Common myeloid progenitor, CD34-positive (primary cell): ENCODE measurements at regions not wholly inside any gene's neighbourhood (a gene's known extent, or its start where the extent isn't known, plus 50 kb on each side); places are given as distances from the start of the nearest gene placed in this dataset.

Experiments used
- CTCF ChIA-PET: fragments of 350-600 bp; sonication (Branson Sonifier 250); formaldehyde crosslinking; loops from one replicate; lab custom pipeline; 2021; ENCODE audit warnings: antibody characterized with exemption; lab: Charles Lee
- POLR2A ChIA-PET: fragments of 350-600 bp; sonication (Branson Sonifier 250); formaldehyde crosslinking; loops from one replicate; lab custom pipeline; 2021; ENCODE audit warnings: antibody characterized with exemption; lab: Charles Lee
- DNase-seq, 3 donors: peaks; one replicate each; pipeline versions ENCODE4 v3.0.0 to v3.0.0-alpha.2; 2013
- H3K27ac ChIP-seq, 2 experiments: 1 replicate in 1 of 2; 2 replicates in 1 of 2; pipeline ENCODE4 v1.7.0; 2013; ENCODE audit warnings: inconsistent platforms in 2 of 2, low read length in 2 of 2, mild to moderate bottlenecking in 2 of 2, low read depth in 1 of 2, moderate library complexity in 1 of 2; ENCODE audit not compliant: severe bottlenecking in 2 of 2, insufficient read depth in 1 of 2, poor library complexity in 1 of 2
- H3K27me3 ChIP-seq, 5 experiments: replicated peaks in 2 of 5; 1 replicate in 3 of 5; 2 replicates in 2 of 5; pipeline versions ENCODE4 v1.6.1 to v1.7.0; 2013; ENCODE audit warnings: low read length in 4 of 5, mild to moderate bottlenecking in 2 of 5, moderate library complexity in 2 of 5, inconsistent platforms in 1 of 5; ENCODE audit not compliant: insufficient read depth in 5 of 5, control insufficient read depth in 4 of 5
- H3K36me3 ChIP-seq, 4 experiments: 1 replicate in 2 of 4; 2 replicates in 2 of 4; pipeline versions ENCODE4 v1.6.1 to v1.7.0; 2013; ENCODE audit warnings: low read length in 3 of 4, control low read depth in 1 of 4, mild to moderate bottlenecking in 1 of 4; ENCODE audit not compliant: control insufficient read depth in 4 of 4, insufficient read depth in 4 of 4
- H3K4me1 ChIP-seq, 4 experiments: 1 replicate in 3 of 4; 2 replicates in 1 of 4; pipeline versions ENCODE4 v1.6.1 to v1.7.1; 2013; ENCODE audit warnings: low read length in 3 of 4, mild to moderate bottlenecking in 3 of 4, control low read depth in 1 of 4, inconsistent platforms in 1 of 4, moderate library complexity in 1 of 4; ENCODE audit not compliant: control insufficient read depth in 4 of 4, insufficient read depth in 4 of 4; ENCODE audit errors: control extremely low read depth in 1 of 4
- H3K4me3 ChIP-seq, 7 experiments: 1 replicate in 4 of 7; 2 replicates in 3 of 7; pipeline versions ENCODE4 v1.5.1 to v1.7.0; 2013; ENCODE audit warnings: mild to moderate bottlenecking in 7 of 7, low read length in 6 of 7, moderate library complexity in 6 of 7, inconsistent platforms in 2 of 7, low read depth in 2 of 7, control low read depth in 1 of 7; ENCODE audit not compliant: insufficient read depth in 4 of 7, control insufficient read depth in 1 of 7; ENCODE audit errors: extremely low read depth in 1 of 7
- H3K9me3 ChIP-seq, 5 experiments: 1 replicate in 4 of 5; 2 replicates in 1 of 5; pipeline versions ENCODE4 v1.6.1 to v1.7.1; 2013; ENCODE audit warnings: low read length in 4 of 5, mild to moderate bottlenecking in 2 of 5, inconsistent platforms in 1 of 5, low read depth in 1 of 5, moderate library complexity in 1 of 5; ENCODE audit not compliant: control insufficient read depth in 4 of 5, insufficient read depth in 2 of 5; ENCODE audit errors: control extremely low read depth in 1 of 5
- WGBS: methylation state at CpG from one replicate; pipeline ENCODE4 v1.1.5; 2013; ENCODE audit not compliant: insufficient coverage; 5-methylcytosine and 5-hydroxymethylcytosine counted together

- Histone ChIP-seq H3K36me3 (no peaks in the 10 kb centered on the region), H3K27ac (no peak overlapping the region), H3K27me3 (no peaks in the 10 kb centered on the region), H3K4me3 (no peak overlapping the region), H3K9me3 (no peaks in the 10 kb centered on the region), H3K4me1 (no peaks in the 10 kb centered on the region)
- WGBS: 89% methylated on average over 1 of the region's 2 CpGs
- no peak for DNase-seq
- POLR2A ChIA-PET: no interaction called here
- CTCF ChIA-PET: no interaction called here
Observed at GRCh38 chr5:119789406-119790117, 160.2 kb downstream of the FAM170A start.

- Histone ChIP-seq H3K4me3 (no peak overlapping the region), H3K9me3 (no peaks in the 10 kb centered on the region), H3K4me1 (no peaks in the 10 kb centered on the region), H3K36me3 (no peaks in the 10 kb centered on the region), H3K27ac (no peak overlapping the region), H3K27me3 (no peaks in the 10 kb centered on the region)
- 62% methylated on average over 3 of the region's 5 CpGs for WGBS
- POLR2A ChIA-PET: no interaction called here
- DNase-seq: no peak
- CTCF ChIA-PET: no interaction called here
Observed at GRCh38 chr5:119792161-119792799, 162.9 kb downstream of the FAM170A start.

- Histone ChIP-seq H3K9me3 (no peaks in the 10 kb centered on the region), H3K4me1 (no peaks in the 10 kb centered on the region), H3K27ac (no peak overlapping the region), H3K27me3 (no peaks in the 10 kb centered on the region), H3K4me3 (no peak overlapping the region), H3K36me3 (no peaks in the 10 kb centered on the region)
- no peak for DNase-seq
- ChIA-PET CTCF (no interaction called here), POLR2A (no interaction called here)
- 83% methylated on average over 2 of the region's 2 CpGs for WGBS
Observed at GRCh38 chr5:119795768-119796167, 166.4 kb downstream of the FAM170A start.

DNA sequence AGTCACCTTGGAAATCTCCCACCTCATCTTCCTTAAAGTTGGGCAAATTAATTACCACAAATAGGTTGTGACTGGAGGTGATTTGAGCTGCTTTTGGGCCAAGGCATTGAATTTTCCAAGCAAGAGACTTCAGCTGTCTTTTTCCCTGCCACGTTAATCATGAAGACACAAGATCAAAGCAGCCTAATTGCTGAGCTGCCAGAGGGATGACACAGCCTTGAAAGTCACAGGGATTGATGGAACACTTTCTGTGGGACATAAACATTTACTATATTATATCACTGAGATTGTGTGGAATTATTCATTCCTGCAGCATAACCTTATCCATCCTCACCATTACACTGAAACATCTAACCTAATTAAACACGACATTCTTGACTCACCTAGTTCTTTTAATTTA lies 172.2 kb downstream of the FAM170A start:
- Histone ChIP-seq H3K9me3 (no peaks in the 10 kb centered on the region), H3K4me1 (no peaks in the 10 kb centered on the region), H3K4me3 (no peak overlapping the region), H3K27me3 (no peaks in the 10 kb centered on the region), H3K36me3 (no peaks in the 10 kb centered on the region), H3K27ac (no peak overlapping the region)
- CTCF ChIA-PET: no interaction called here
- POLR2A ChIA-PET: no interaction called here
- no peak for DNase-seq
- 100% methylated on average over 1 of the region's 2 CpGs for WGBS

GRCh38 chr5:119808024-119808423 lies 178.7 kb downstream of the FAM170A start:
- Histone ChIP-seq H3K4me3 (no peak overlapping the region), H3K36me3 (no peaks in the 10 kb centered on the region), H3K4me1 (no peaks in the 10 kb centered on the region), H3K27ac (no peak overlapping the region), H3K9me3 (peaks cover 0 to 8% (median 0%) of the 10 kb centered on the region in 5 experiments), H3K27me3 (no peaks in the 10 kb centered on the region)
- CTCF ChIA-PET: no interaction called here
- no peak for DNase-seq
- WGBS: 60% methylated on average over 1 of the region's 2 CpGs
- POLR2A ChIA-PET: no interaction called here

- POLR2A ChIA-PET: no interaction called here
- Histone ChIP-seq H3K4me1 (no peaks in the 10 kb centered on the region), H3K4me3 (no peak overlapping the region), H3K27ac (no peak overlapping the region), H3K9me3 (peaks cover 0 to 8% (median 0%) of the 10 kb centered on the region in 5 experiments), H3K36me3 (no peaks in the 10 kb centered on the region), H3K27me3 (no peaks in the 10 kb centered on the region)
- CTCF ChIA-PET: no interaction called here
- WGBS: 100% methylated on average over 1 of the region's 2 CpGs
- no peak for DNase-seq
Observed at GRCh38 chr5:119808474-119808873, 179.1 kb downstream of the FAM170A start.

DNA sequence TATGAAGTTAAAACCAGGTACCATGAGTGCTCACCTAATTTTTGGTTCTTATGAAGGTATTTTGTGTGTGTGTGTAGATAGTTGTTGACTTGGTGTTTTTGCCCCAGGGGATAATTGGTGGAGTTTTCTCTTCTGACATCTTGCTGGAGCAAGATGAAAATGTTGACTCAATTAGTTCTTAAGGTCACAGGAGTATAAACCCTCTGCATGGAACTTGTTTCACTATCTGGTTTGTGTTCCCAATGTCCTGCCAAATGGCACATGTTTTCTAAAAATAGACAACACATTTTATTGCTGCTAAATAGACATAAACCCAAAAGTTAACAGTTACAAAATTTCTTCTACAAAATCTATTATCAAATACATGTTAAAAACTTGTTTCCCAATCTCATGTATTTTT lies 180.9 kb downstream of the FAM170A start:
- Histone ChIP-seq H3K4me3 (no peak overlapping the region), H3K9me3 (peaks cover 0 to 8% (median 0%) of the 10 kb centered on the region in 5 experiments), H3K36me3 (no peaks in the 10 kb centered on the region), H3K27me3 (no peaks in the 10 kb centered on the region), H3K4me1 (no peaks in the 10 kb centered on the region), H3K27ac (no peak overlapping the region)
- DNase-seq: no peak
- POLR2A ChIA-PET: no interaction called here
- CTCF ChIA-PET: no interaction called here
